NCI-H460 (cell line): ENCODE measurements at regions not wholly inside any gene's neighbourhood (a gene's known extent, or its start where the extent isn't known, plus 50 kb on each side); places are given as distances from the start of the nearest gene placed in this dataset.

Experiments
- DNase-seq: peaks from one replicate; pipeline ENCODE4 v3.0.0-alpha.2; 2016; ENCODE audit warnings: low read depth; ENCODE audit errors: extremely low read depth

GRCh38 chr1:90413519-90413918 is 303.6 kb downstream of the BARHL2 start:
- DNase-seq = no peak

- no peak for DNase-seq
Observed at GRCh38 chr1:90412563-90412962, 304.5 kb downstream of the BARHL2 start.

- DNase-seq = no peak
Observed at GRCh38 chr1:90411185-90411584, 305.9 kb downstream of the BARHL2 start.

GRCh38 chr1:90407737-90408136 is 309.4 kb downstream of the BARHL2 start:
- DNase-seq = no peak

GRCh38 chr1:90405726-90406125 is 311.4 kb downstream of the BARHL2 start:
- no peak for DNase-seq

- DNase-seq = peak; percentile 21
Observed at GRCh38 chr1:90402893-90403849, 313.9 kb downstream of the BARHL2 start.

GRCh38 chr1:90400131-90400530 is 317.0 kb downstream of the BARHL2 start:
- DNase-seq = no peak

GRCh38 chr1:90396917-90397316 is 320.2 kb downstream of the BARHL2 start:
- no peak for DNase-seq

GRCh38 chr1:90394247-90394646 is 322.9 kb downstream of the BARHL2 start:
- no peak for DNase-seq

GRCh38 chr1:90393025-90393424 is 324.1 kb downstream of the BARHL2 start:
- no peak for DNase-seq

- no peak for DNase-seq
Observed at GRCh38 chr1:90391126-90391525, 326.0 kb downstream of the BARHL2 start.

GRCh38 chr1:90387805-90388204 is 329.3 kb downstream of the BARHL2 start:
- DNase-seq = no peak

GRCh38 chr1:90386899-90387720 is 330.0 kb downstream of the BARHL2 start:
- DNase-seq = no peak

- no peak for DNase-seq
Observed at GRCh38 chr1:90384193-90384592, 332.9 kb downstream of the BARHL2 start.

- no peak for DNase-seq
Observed at GRCh38 chr1:90382161-90382560, 334.9 kb downstream of the BARHL2 start.

GRCh38 chr1:90381598-90381997 is 335.5 kb downstream of the BARHL2 start:
- DNase-seq = no peak

- DNase-seq = no peak
Observed at GRCh38 chr1:90371448-90371813, 345.7 kb downstream of the BARHL2 start.

GRCh38 chr1:90370686-90371447 is 346.2 kb downstream of the BARHL2 start:
- DNase-seq = no peak

GRCh38 chr1:90362163-90362562 is 354.9 kb downstream of the BARHL2 start:
- DNase-seq = no peak

- DNase-seq = no peak
Observed at GRCh38 chr1:90361026-90361425, 356.1 kb downstream of the BARHL2 start.

- no peak for DNase-seq
Observed at GRCh38 chr1:90359994-90360393, 357.1 kb downstream of the BARHL2 start.
